ENCODE measurements at regions not wholly inside any gene's neighbourhood (a gene's known extent, or its start where the extent isn't known, plus 50 kb on each side); places are given as distances from the start of the nearest gene placed in this dataset.

DNA sequence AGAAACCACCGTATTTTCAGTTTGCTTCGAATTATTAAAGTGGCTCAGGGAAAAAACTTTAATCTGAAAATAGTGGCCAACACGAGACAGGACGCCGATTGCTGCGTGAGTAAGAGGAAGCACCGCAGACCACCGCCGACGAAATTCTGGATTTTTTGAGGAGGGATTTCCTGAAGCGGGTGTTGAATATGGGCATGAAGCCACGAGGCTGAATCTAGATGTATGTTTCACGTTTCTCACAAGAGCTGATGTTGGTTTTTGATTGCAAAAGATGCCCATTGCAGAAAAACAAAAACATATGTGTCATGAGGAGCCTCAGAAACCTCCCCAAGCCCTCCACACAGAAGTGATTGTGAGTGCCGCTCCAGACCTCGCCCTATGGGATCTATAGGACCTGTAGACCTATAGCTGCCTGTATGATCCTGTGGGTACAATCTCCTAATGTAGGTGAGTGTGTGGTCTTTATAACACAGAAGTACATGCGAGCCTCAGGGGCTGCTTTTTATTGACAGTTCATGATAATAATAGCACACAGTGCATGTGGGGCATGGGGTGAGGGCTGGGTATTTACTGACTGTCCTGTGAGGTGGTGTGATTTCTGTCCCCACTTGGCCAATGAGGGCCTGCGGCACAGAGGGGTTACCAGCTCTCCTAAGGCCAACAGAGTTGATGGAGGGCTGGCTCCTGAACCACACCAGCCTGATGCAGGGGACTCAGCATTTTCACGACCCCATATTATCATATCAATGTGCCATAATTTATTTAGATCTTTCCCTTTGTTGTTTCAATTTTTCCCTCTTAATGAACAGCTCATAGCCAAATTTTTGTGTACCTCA is 243.9 kb downstream of the DLL1 start:
- TF ChIP-seq JUN (IDR thresholded peaks at IDR 0.05; ENCODE audit: borderline replicate concordance, insufficient read depth, insufficient read length, low read depth) (no peak), MYC (IDR thresholded peaks at IDR 0.05; ENCODE audit: low read depth, low read length) (no peak), EZH2 (IDR thresholded peaks at IDR 0.05; ENCODE audit: borderline replicate concordance, low read depth, low read length, severe bottlenecking) (no peak)
- TF ChIP-seq, protein P1, sequence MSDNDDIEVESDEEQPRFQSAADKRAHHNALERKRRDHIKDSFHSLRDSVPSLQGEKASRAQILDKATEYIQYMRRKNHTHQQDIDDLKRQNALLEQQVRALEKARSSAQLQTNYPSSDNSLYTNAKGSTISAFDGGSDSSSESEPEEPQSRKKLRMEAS (IDR thresholded peaks at IDR 0.05; ENCODE audit: insufficient read depth, insufficient read length) = no peak
- TF ChIP-seq, protein P2, sequence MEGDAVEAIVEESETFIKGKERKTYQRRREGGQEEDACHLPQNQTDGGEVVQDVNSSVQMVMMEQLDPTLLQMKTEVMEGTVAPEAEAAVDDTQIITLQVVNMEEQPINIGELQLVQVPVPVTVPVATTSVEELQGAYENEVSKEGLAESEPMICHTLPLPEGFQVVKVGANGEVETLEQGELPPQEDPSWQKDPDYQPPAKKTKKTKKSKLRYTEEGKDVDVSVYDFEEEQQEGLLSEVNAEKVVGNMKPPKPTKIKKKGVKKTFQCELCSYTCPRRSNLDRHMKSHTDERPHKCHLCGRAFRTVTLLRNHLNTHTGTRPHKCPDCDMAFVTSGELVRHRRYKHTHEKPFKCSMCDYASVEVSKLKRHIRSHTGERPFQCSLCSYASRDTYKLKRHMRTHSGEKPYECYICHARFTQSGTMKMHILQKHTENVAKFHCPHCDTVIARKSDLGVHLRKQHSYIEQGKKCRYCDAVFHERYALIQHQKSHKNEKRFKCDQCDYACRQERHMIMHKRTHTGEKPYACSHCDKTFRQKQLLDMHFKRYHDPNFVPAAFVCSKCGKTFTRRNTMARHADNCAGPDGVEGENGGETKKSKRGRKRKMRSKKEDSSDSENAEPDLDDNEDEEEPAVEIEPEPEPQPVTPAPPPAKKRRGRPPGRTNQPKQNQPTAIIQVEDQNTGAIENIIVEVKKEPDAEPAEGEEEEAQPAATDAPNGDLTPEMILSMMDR (IDR thresholded peaks at IDR 0.05; ENCODE audit: extremely low read depth in 1 of 2, insufficient read depth in 1 of 2, low read depth in 1 of 2, low read length in 2 of 2) = no peak
